ENCODE measurements at regions not wholly inside any gene's neighbourhood (a gene's known extent, or its start where the extent isn't known, plus 50 kb on each side); places are given as distances from the start of the nearest gene placed in this dataset.
"Not testable (repeated sequence)": the region's sequence is repeated elsewhere in the genome, so short reads cannot be mapped to it uniquely, and the experiment has no call there.

DNA sequence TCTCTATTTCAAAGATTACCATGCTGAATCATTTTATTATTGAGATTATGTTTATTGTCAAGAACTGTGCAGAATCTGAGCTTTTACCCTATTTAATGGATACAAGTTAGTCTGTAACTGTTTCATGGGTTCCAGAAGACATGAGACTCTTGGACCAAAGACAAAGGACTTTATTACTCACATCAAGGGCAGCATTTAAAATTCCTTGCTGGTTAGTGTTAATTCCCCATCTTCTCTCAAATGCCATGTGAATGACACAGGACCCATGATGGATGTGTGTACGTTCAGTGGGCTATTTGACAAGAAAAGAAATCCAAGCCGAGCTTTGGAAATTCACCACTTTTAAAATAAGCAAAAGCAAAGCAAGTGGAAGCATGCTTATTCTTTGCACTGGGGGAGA lies 139.9 kb downstream of the PCDH20 start:
- Histone ChIP-seq H3K27me3 (ENCODE audit: control insufficient read depth in 1 of 2, insufficient read depth in 2 of 2, low read length in 2 of 2) (no peaks in the 10 kb centered on the region), H3K27ac (ENCODE audit: low read depth in 2 of 2, low read length in 1 of 2) (no peak overlapping the region), H3K9me3 (ENCODE audit: control insufficient read depth in 2 of 2, insufficient read depth in 1 of 2, low read depth in 1 of 2, low read length in 1 of 2) (no peaks in the 10 kb centered on the region), H3K4me3 (ENCODE audit: low read depth in 1 of 2, low read length in 2 of 2) (no peak overlapping the region), H3K36me3 (ENCODE audit: control insufficient read depth in 2 of 2, insufficient read depth in 2 of 2, low read length in 1 of 2) (no peaks in the 10 kb centered on the region), H3K4me1 (ENCODE audit: control insufficient read depth in 2 of 2, insufficient read depth in 2 of 2, low read length in 1 of 2) (no peaks in the 10 kb centered on the region)
- WGBS, 2 donors, result 15 to 18% methylated on average over 2 of the region's 2 CpGs

DNA sequence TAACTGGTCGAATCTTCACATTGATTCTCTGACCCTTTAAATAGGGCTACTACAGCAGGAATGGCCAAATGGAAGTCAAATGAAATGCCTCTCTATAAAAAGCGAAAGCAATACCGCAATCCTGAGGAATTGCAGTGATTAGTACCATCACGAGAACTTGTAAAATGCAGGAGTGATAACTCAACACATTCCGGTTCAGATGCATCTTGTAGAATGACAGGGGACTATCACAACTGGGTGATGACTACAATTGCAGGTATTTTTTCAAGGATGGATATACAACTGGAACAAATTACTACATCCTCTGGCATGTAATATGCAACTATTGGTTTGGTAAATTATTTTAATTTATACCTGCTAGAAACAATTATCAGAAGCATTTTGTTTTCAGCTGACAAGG lies 140.4 kb downstream of the PCDH20 start:
- H3K27me3 ChIP-seq (ENCODE audit: control insufficient read depth in 1 of 2, insufficient read depth in 2 of 2, low read length in 2 of 2), result no peaks in the 10 kb centered on the region
- H3K4me1 ChIP-seq (ENCODE audit: control insufficient read depth in 2 of 2, insufficient read depth in 2 of 2, low read length in 1 of 2), result no peaks in the 10 kb centered on the region
- no peaks in the 10 kb centered on the region for H3K36me3 ChIP-seq (ENCODE audit: control insufficient read depth in 2 of 2, insufficient read depth in 2 of 2, low read length in 1 of 2)
- H3K9me3 ChIP-seq (ENCODE audit: control insufficient read depth in 2 of 2, insufficient read depth in 1 of 2, low read depth in 1 of 2, low read length in 1 of 2), result no peaks in the 10 kb centered on the region
- H3K27ac ChIP-seq (ENCODE audit: low read depth in 2 of 2, low read length in 1 of 2), result no peak overlapping the region
- no peak overlapping the region for H3K4me3 ChIP-seq (ENCODE audit: low read depth in 1 of 2, low read length in 2 of 2)
- WGBS, 2 donors, result 88 to 89% methylated on average over 5 of the region's 5 CpGs

DNA sequence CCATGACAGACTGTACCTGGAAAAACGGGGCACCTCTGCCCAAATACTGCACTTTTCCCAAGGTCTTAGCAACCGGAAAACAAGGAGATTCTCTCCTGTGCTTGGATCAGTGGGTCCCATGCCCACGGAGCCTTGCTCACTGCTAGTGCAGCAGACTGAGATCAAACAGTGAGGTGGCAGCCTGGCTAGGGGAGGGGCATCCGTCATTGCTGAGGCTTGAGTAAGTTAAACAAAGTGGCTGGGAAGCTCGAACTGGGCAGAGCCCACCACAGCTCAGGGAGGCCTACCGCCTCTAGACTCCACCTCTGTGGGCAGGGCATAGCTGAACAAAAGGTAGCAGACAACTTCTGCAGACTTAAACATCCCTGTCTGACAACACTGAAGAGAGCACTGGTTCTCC lies 148.8 kb downstream of the PCDH20 start:
- H3K27ac ChIP-seq (ENCODE audit: low read depth in 2 of 2, low read length in 1 of 2); H3K4me3 ChIP-seq (ENCODE audit: low read depth in 1 of 2, low read length in 2 of 2); H3K27me3 ChIP-seq (ENCODE audit: control insufficient read depth in 1 of 2, insufficient read depth in 2 of 2, low read length in 2 of 2); H3K9me3 ChIP-seq (ENCODE audit: control insufficient read depth in 2 of 2, insufficient read depth in 1 of 2, low read depth in 1 of 2, low read length in 1 of 2); H3K4me1 ChIP-seq (ENCODE audit: control insufficient read depth in 2 of 2, insufficient read depth in 2 of 2, low read length in 1 of 2); H3K36me3 ChIP-seq (ENCODE audit: control insufficient read depth in 2 of 2, insufficient read depth in 2 of 2, low read length in 1 of 2): not testable (repeated sequence)
- WGBS, 2 donors, result 79% methylated on average over 6 of the region's 6 CpGs

DNA sequence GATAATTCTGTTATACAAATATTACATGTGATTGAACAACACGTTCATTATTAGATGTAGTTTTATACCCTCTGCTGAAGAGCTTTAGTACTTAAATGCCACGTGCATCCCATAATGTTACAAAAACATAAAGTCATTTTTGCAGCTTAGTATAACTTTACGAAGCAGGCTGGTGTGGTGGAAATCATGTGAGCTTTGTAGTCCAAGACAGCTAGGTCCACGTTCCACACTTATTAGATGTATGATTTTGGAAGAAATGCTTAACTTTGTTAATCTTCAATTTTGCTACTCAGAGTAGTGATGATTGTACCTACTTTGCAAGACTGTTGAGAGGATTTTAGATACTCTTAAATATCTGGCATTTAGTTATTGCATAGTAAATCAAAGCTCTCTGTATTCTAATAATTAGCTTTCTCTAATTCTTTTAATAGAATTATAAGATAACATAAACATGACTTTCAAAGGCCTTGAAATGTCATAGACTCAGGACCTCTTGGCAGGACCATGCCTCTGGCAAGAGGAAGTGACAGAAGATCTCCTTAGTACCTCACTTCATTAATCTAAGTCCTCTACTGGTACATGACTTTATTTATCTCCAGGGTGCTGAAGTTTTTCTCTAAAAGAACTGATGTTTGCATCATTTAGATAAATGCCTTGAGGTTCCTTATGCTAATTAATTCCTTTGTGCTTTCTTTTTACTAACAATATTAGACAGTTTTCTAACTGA lies 153.7 kb downstream of the PCDH20 start:
- Histone ChIP-seq H3K27me3 (ENCODE audit: control insufficient read depth in 1 of 2, insufficient read depth in 2 of 2, low read length in 2 of 2) (no peaks in the 10 kb centered on the region), H3K4me1 (ENCODE audit: control insufficient read depth in 2 of 2, insufficient read depth in 2 of 2, low read length in 1 of 2) (no peaks in the 10 kb centered on the region), H3K36me3 (ENCODE audit: control insufficient read depth in 2 of 2, insufficient read depth in 2 of 2, low read length in 1 of 2) (no peaks in the 10 kb centered on the region), H3K4me3 (ENCODE audit: low read depth in 1 of 2, low read length in 2 of 2) (no peak overlapping the region), H3K9me3 (ENCODE audit: control insufficient read depth in 2 of 2, insufficient read depth in 1 of 2, low read depth in 1 of 2, low read length in 1 of 2) (no peaks in the 10 kb centered on the region), H3K27ac (ENCODE audit: low read depth in 2 of 2, low read length in 1 of 2) (no peak overlapping the region)
- whole genome bisulfite sequencing, 2 donors, result 62 to 67% methylated on average over 4 of the region's 4 CpGs

DNA sequence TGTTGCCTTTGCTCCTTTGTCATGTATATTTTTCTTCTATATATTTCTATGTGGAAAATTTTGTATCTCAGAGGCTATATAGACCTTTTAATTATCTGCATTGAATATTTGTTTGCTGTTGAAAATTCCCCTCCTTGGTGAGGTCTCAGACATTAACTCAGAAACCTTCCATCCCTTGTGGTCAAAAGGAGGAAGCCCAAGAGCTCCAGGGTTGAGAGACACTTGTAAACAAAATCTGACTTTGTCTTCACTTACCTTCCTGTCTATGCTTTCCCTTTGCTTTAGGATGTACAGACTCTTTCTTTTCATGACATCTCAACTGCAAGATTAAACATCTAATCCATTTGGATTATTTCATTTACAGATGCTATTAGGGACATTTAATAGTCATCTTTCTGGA lies 157.5 kb downstream of the PCDH20 start:
- Histone ChIP-seq H3K9me3 (ENCODE audit: control insufficient read depth in 2 of 2, insufficient read depth in 1 of 2, low read depth in 1 of 2, low read length in 1 of 2) (no peaks in the 10 kb centered on the region), H3K4me1 (ENCODE audit: control insufficient read depth in 2 of 2, insufficient read depth in 2 of 2, low read length in 1 of 2) (no peaks in the 10 kb centered on the region), H3K27me3 (ENCODE audit: control insufficient read depth in 1 of 2, insufficient read depth in 2 of 2, low read length in 2 of 2) (no peaks in the 10 kb centered on the region), H3K27ac (ENCODE audit: low read depth in 2 of 2, low read length in 1 of 2) (no peak overlapping the region), H3K4me3 (ENCODE audit: low read depth in 1 of 2, low read length in 2 of 2) (no peak overlapping the region), H3K36me3 (ENCODE audit: control insufficient read depth in 2 of 2, insufficient read depth in 2 of 2, low read length in 1 of 2) (no peaks in the 10 kb centered on the region)

DNA sequence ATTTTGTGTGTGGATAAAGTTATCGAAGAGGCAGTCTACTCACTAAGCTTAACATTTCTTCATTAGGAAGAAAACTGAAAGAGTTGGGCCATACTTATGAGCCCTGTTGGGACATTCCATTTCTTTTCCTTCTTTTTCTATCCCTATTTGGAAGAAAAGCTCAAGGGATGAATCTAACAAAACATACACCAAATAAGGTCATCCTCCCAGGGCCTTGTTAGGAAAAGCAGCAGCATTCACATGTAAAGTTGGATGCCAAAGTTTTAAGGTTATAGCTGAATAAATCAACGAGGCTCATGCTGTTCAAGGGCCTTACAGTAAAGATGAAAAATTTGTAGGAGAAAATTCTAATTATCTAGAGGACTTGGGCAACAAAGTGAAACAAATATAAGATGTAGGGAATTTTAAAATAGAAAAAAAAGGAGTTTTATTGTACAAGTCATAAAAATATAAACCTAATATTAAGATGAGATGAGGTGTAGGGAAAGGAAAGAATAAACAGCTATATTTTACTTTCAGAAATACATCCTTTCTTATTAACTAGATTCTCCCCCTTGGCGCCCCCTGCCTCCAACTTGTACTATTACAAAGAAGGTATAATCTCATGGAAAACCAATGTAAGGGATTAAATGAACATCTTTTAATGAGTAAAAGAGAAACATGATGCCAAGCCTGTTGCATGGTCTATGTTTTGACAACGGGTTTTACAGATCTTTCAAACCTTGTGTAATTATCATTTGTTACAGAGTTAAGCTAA lies 160.4 kb downstream of the PCDH20 start:
- no peak overlapping the region for H3K27ac ChIP-seq (ENCODE audit: low read depth in 2 of 2, low read length in 1 of 2)
- no peak overlapping the region for H3K4me3 ChIP-seq (ENCODE audit: low read depth in 1 of 2, low read length in 2 of 2)
- 55 to 60% methylated on average over 4 of the region's 4 CpGs for WGBS, 2 donors
- no peaks in the 10 kb centered on the region for H3K27me3 ChIP-seq (ENCODE audit: control insufficient read depth in 1 of 2, insufficient read depth in 2 of 2, low read length in 2 of 2)
- no peaks in the 10 kb centered on the region for H3K36me3 ChIP-seq (ENCODE audit: control insufficient read depth in 2 of 2, insufficient read depth in 2 of 2, low read length in 1 of 2)
- H3K9me3 ChIP-seq (ENCODE audit: control insufficient read depth in 2 of 2, insufficient read depth in 1 of 2, low read depth in 1 of 2, low read length in 1 of 2), result no peaks in the 10 kb centered on the region
- no peaks in the 10 kb centered on the region for H3K4me1 ChIP-seq (ENCODE audit: control insufficient read depth in 2 of 2, insufficient read depth in 2 of 2, low read length in 1 of 2)

DNA sequence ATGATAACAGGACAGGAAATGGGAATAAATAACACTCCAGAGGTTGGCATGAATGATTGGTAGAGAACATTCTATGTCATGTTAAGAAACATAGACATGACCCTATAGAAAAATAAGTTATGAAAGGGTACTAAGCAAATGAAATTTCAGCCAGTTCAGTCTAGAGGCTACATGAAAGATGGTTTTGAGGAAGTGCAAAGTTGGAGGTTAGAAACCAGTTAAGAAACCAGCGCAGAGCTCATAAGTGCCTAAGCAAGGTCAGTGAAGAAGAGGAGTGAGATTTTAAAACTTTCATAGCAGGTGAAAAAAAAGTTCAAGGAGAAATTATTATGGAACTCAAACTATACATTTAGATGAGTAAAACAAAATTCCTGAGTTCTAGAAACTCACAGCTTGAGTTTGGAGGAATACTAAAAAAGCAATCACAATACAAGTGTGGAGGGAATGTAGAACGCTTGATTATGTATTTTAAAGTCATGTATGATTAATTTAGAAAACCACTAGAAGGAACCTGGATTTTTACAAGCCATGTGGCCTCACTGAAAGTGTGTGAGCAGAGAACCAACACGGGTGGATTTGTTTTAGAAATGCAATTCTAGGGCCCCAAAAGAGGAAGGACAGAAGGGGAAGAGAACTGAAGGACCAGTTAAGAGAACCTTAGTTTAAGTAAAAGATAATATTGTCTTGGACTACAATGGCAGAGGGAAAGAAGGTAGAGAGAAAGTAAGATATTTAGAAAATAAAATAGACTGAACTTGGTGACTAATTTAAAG lies 162.4 kb downstream of the PCDH20 start:
- Histone ChIP-seq H3K36me3 (ENCODE audit: control insufficient read depth in 2 of 2, insufficient read depth in 2 of 2, low read length in 1 of 2) (no peaks in the 10 kb centered on the region), H3K27ac (ENCODE audit: low read depth in 2 of 2, low read length in 1 of 2) (no peak overlapping the region), H3K4me1 (ENCODE audit: control insufficient read depth in 2 of 2, insufficient read depth in 2 of 2, low read length in 1 of 2) (no peaks in the 10 kb centered on the region), H3K27me3 (ENCODE audit: control insufficient read depth in 1 of 2, insufficient read depth in 2 of 2, low read length in 2 of 2) (no peaks in the 10 kb centered on the region), H3K4me3 (ENCODE audit: low read depth in 1 of 2, low read length in 2 of 2) (no peak overlapping the region), H3K9me3 (ENCODE audit: control insufficient read depth in 2 of 2, insufficient read depth in 1 of 2, low read depth in 1 of 2, low read length in 1 of 2) (no peaks in the 10 kb centered on the region)
- 67 to 68% methylated on average over 3 of the region's 3 CpGs for WGBS, 2 donors

DNA sequence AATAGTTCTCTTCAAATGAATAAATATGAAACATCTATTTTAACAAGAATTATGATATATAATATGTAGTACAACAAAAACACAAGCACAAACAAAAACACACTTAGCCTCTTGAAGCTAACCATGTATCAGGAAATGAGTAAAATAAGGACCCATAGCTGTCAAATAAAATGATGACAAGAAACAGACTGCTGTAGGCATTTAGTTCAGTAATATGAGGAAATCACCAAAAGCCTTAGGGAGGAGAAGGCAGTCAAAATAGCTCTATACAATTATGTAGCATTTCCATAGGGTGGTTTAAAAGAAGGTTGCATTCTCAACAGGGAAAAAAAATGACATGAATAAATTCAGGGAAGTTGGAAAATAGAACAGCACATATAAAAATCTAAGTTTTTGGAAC lies 163.4 kb downstream of the PCDH20 start:
- H3K27me3 ChIP-seq (ENCODE audit: control insufficient read depth in 1 of 2, insufficient read depth in 2 of 2, low read length in 2 of 2), result no peaks in the 10 kb centered on the region
- no peaks in the 10 kb centered on the region for H3K9me3 ChIP-seq (ENCODE audit: control insufficient read depth in 2 of 2, insufficient read depth in 1 of 2, low read depth in 1 of 2, low read length in 1 of 2)
- no peak overlapping the region for H3K4me3 ChIP-seq (ENCODE audit: low read depth in 1 of 2, low read length in 2 of 2)
- no peak overlapping the region for H3K27ac ChIP-seq (ENCODE audit: low read depth in 2 of 2, low read length in 1 of 2)
- no peaks in the 10 kb centered on the region for H3K36me3 ChIP-seq (ENCODE audit: control insufficient read depth in 2 of 2, insufficient read depth in 2 of 2, low read length in 1 of 2)
- no peaks in the 10 kb centered on the region for H3K4me1 ChIP-seq (ENCODE audit: control insufficient read depth in 2 of 2, insufficient read depth in 2 of 2, low read length in 1 of 2)

DNA sequence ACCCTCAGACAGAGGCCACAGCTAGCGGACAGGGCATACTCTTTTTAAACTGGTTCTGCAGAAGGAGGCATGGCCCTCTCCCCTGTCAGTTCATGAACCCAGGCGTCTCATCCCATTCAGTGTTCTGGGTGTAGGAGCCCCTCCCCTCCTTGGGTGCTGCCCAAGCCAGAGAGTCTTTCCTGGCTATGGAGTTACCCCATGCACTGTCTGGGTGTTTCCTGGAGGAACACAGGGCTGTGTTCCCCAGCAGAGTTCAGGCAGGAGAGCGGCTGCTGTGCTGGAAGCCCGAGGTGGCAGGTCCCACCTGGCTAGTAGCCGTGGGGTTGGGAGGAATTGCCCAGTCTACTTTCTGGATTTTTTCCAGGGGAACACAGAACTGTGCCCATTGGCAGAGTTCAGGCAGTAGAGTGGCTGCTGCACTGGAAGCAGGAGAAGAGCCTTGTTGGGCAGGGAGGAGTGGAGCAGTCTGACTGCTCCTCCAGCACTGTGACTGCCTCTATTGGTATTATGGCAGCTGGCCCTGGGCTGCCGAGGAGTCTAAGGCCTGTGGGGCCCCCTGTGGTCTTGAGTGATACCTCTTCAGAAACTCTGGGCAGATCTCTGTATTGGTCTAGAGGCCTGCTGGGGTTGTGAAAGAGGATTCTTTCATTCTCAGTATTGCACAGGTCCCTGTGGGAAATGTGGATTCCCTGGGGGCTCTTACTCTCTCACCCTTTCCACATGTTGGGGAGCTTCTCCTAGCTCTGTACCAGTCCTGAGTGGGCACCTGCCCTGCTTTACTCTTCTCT lies 168.3 kb downstream of the PCDH20 start:
- no peaks in the 10 kb centered on the region for H3K4me1 ChIP-seq (ENCODE audit: control insufficient read depth in 2 of 2, insufficient read depth in 2 of 2, low read length in 1 of 2)
- no peak overlapping the region for H3K4me3 ChIP-seq (ENCODE audit: low read depth in 1 of 2, low read length in 2 of 2)
- no peaks in the 10 kb centered on the region for H3K36me3 ChIP-seq (ENCODE audit: control insufficient read depth in 2 of 2, insufficient read depth in 2 of 2, low read length in 1 of 2)
- H3K27ac ChIP-seq (ENCODE audit: low read depth in 2 of 2, low read length in 1 of 2), result no peak overlapping the region
- 74 to 78% methylated on average over 6 of the region's 6 CpGs for WGBS, 2 donors
- H3K27me3 ChIP-seq (ENCODE audit: control insufficient read depth in 1 of 2, insufficient read depth in 2 of 2, low read length in 2 of 2), result no peaks in the 10 kb centered on the region
- H3K9me3 ChIP-seq (ENCODE audit: control insufficient read depth in 2 of 2, insufficient read depth in 1 of 2, low read depth in 1 of 2, low read length in 1 of 2), result peaks cover 0 to 3% of the 10 kb centered on the region in 2 donors
